Right lobe of liver (tissue), 4 donors: ENCODE measurements at regions not wholly inside any gene's neighbourhood (a gene's known extent, or its start where the extent isn't known, plus 50 kb on each side); places are given as distances from the start of the nearest gene placed in this dataset.

ENCODE experiments used
- POLR2A ChIP-seq: fragments of 450-650 bp; IDR thresholded peaks from one replicate; pipeline ENCODE4 v1.6.1; 2017; ENCODE audit warnings: antibody characterized with exemption, mild to moderate bottlenecking
- TF ChIP-seq, protein P1 (sequence below), 4 donors: fragments of 200-600 bp in 3 of 4; fragments of 450-650 bp in 1 of 4; IDR thresholded peaks; one replicate each; pipeline versions ENCODE4 v1.5.1 to v1.8.0; 2016 to 2022; ENCODE audit warnings: antibody characterized with exemption in 4 of 4, mild to moderate bottlenecking in 2 of 4
- donor health status: DM: no; HTN: no; CAD: no.
- donor health status: DM: no; HTN: no; CAD: no.
- donor health status: DM: no; HTN: yes; CAD: no.

DNA sequence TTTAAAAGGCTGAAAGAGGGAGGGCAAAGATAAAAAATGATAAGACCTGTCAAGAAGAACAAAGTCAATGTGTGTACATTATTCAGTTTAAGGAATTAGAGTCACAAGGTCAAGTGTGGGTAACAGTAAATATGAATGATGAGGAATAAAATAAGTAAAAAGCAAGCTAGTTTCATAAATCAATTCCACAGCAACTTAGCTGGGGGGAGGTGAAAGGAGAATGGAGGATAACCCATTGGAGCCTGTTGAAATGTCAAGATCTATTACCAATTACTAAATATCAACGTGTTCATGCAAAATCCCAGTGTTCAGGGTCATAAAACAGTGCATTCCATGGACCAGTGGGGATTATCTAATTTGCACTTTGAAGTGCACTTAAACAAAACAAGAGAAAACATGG is 242.9 kb downstream of the TBX18 start:
- TF ChIP-seq POLR2A: no peak
- TF ChIP-seq, protein P1, sequence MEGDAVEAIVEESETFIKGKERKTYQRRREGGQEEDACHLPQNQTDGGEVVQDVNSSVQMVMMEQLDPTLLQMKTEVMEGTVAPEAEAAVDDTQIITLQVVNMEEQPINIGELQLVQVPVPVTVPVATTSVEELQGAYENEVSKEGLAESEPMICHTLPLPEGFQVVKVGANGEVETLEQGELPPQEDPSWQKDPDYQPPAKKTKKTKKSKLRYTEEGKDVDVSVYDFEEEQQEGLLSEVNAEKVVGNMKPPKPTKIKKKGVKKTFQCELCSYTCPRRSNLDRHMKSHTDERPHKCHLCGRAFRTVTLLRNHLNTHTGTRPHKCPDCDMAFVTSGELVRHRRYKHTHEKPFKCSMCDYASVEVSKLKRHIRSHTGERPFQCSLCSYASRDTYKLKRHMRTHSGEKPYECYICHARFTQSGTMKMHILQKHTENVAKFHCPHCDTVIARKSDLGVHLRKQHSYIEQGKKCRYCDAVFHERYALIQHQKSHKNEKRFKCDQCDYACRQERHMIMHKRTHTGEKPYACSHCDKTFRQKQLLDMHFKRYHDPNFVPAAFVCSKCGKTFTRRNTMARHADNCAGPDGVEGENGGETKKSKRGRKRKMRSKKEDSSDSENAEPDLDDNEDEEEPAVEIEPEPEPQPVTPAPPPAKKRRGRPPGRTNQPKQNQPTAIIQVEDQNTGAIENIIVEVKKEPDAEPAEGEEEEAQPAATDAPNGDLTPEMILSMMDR (IDR thresholded peaks at IDR 0.05): no peak
